HCT116 (cell line): ENCODE measurements at regions not wholly inside any gene's neighbourhood (a gene's known extent, or its start where the extent isn't known, plus 50 kb on each side); places are given as distances from the start of the nearest gene placed in this dataset.

Experiments
- ATAC-seq: fragments of 200-7000 bp; cut with Tn5 transposase; 2 replicates; pipeline ENCODE4 v1.9.1; 2020; ENCODE audit warnings: mild to moderate bottlenecking, moderate library complexity
- BruUV-seq: library from RNA; stranded (reverse); fragments of 400-500 nt; replicated peaks from 2 replicates; lab custom pipeline; 2021; lab: Mats Ljungman, UMichigan
- CTCF ChIA-PET: fragments of 300-600 bp; sonication (Branson Sonifier 250); formaldehyde crosslinking; loops from one replicate; lab custom pipeline; 2021; ENCODE audit warnings: antibody characterized with exemption; lab: Charles Lee
- POLR2A ChIA-PET: fragments of 300-600, 350-600 bp; sonication (Branson Sonifier 250); formaldehyde crosslinking; loops from one replicate; lab custom pipeline; 2021; ENCODE audit warnings: antibody characterized with exemption; lab: Charles Lee
- RAD21 ChIA-PET, 2 experiments: fragments of 300-600 bp; sonication (Branson Sonifier 250); formaldehyde crosslinking; loops; one replicate each; lab custom pipeline; 2023; ENCODE audit warnings: low total read pairs in 2 of 2; ENCODE audit not compliant: uncharacterized antibody in 2 of 2, unreplicated experiment in 2 of 2, low non-redundant PET in 1 of 2; lab: Charles Lee
- DNase-seq: peaks from one replicate; pipeline ENCODE4 v3.0.0-alpha.2; 2010; ENCODE audit warnings: low read depth, low spot score
- H2AFZ ChIP-seq: fragments of 200-600 bp; shearing (Covaris generic), sonication (generic); 2 replicates; pipeline ENCODE4 v1.6.1; 2017; ENCODE audit warnings: low read depth, mixed run types, mixed read lengths, antibody characterized with exemption, low read length; ENCODE audit not compliant: poor library complexity, severe bottlenecking
- H3K27ac ChIP-seq: 2 replicates; pipeline ENCODE4 v1.5.1; 2012; ENCODE audit warnings: low read depth, low read length
- H3K27me3 ChIP-seq: fragments of 200-600 bp; sonication (generic); 2 replicates; pipeline ENCODE4 v1.6.1; 2016; ENCODE audit warnings: mixed run types, low read length, mixed read lengths; ENCODE audit not compliant: insufficient read depth
- H3K36me3 ChIP-seq, 2 experiments: fragments of 200-500 bp in 1 of 2; fragments of 200-600 bp in 1 of 2; sonication (Bioruptor generic) in 1 of 2; sonication (generic) in 1 of 2; 2 replicates each; pipeline versions ENCODE4 v1.5.1 to v1.6.1; 2014 to 2016; ENCODE audit warnings: low read length in 2 of 2, inconsistent platforms in 1 of 2, mixed read lengths in 1 of 2, mixed run types in 1 of 2; ENCODE audit not compliant: insufficient read depth in 2 of 2, control insufficient read depth in 1 of 2
- H3K4me1 ChIP-seq, 2 experiments: fragments of 200-600 bp in 1 of 2; sonication (generic) in 1 of 2; 2 replicates each; pipeline versions ENCODE4 v1.5.1 to v1.6.1; 2012 to 2017; ENCODE audit warnings: low read length in 2 of 2, inconsistent platforms in 1 of 2, mild to moderate bottlenecking in 1 of 2, mixed read lengths in 1 of 2, mixed run types in 1 of 2, moderate library complexity in 1 of 2; ENCODE audit not compliant: insufficient read depth in 2 of 2, control insufficient read depth in 1 of 2
- H3K4me2 ChIP-seq: fragments of 200-600 bp; sonication (generic); 2 replicates; pipeline ENCODE4 v1.6.1; 2017; ENCODE audit warnings: mixed run types, low read length, mixed read lengths
- H3K4me3 ChIP-seq, 2 experiments: fragments of 200-600 bp in 1 of 2; sonication (generic) in 1 of 2; replicated peaks in 1 of 2; 2 replicates each; pipeline ENCODE4 v1.5.1; 2011 to 2016; ENCODE audit warnings: low read length in 2 of 2, control low read depth in 1 of 2, low read depth in 1 of 2, mild to moderate bottlenecking in 1 of 2, mixed read lengths in 1 of 2, mixed run types in 1 of 2
- H3K79me2 ChIP-seq: fragments of 200-600 bp; sonication (generic); 2 replicates; pipeline ENCODE4 v1.6.1; 2017; ENCODE audit warnings: mild to moderate bottlenecking, mixed run types, low read length, moderate library complexity, mixed read lengths; ENCODE audit not compliant: insufficient read depth
- H3K9ac ChIP-seq: fragments of 200-600 bp; sonication (generic); 2 replicates; pipeline ENCODE4 v1.6.1; 2016; ENCODE audit warnings: low read length, mixed read lengths
- H3K9me2 ChIP-seq: fragments of 200-600 bp; sonication (generic), shearing (Covaris generic); 2 replicates; pipeline ENCODE4 v1.6.1; 2017; ENCODE audit warnings: mixed run types, mild to moderate bottlenecking, moderate library complexity; ENCODE audit not compliant: insufficient read depth
- H3K9me3 ChIP-seq, 2 experiments: fragments of 200-500 bp in 1 of 2; fragments of 200-600 bp in 1 of 2; sonication (Bioruptor generic) in 1 of 2; sonication (generic) in 1 of 2; 2 replicates each; pipeline ENCODE4 v1.6.1; 2014 to 2017; ENCODE audit warnings: low read length in 2 of 2, mixed read lengths in 2 of 2, inconsistent platforms in 1 of 2, low read depth in 1 of 2, mild to moderate bottlenecking in 1 of 2, mixed run types in 1 of 2, moderate library complexity in 1 of 2; ENCODE audit not compliant: control insufficient read depth in 1 of 2, insufficient read depth in 1 of 2
- H4K20me1 ChIP-seq: fragments of 200-600 bp; sonication (generic), shearing (Covaris generic); 2 replicates; pipeline ENCODE4 v1.6.1; 2017; ENCODE audit warnings: mixed run types, mild to moderate bottlenecking, moderate library complexity; ENCODE audit not compliant: insufficient read depth
- ATF3 ChIP-seq: IDR thresholded peaks from 2 replicates; pipeline ENCODE4 v1.6.1; 2012
- CBX3 ChIP-seq: IDR thresholded peaks from 2 replicates; pipeline ENCODE4 v1.6.1; 2012; ENCODE audit warnings: low read depth
- ELF1 ChIP-seq: IDR thresholded peaks from 2 replicates; pipeline ENCODE4 v1.6.1; 2012; ENCODE audit warnings: low read depth, borderline replicate concordance
- EZH2 ChIP-seq: fragments of 200-600 bp; sonication (generic); IDR thresholded peaks from 2 replicates; pipeline ENCODE4 v1.6.1; 2017; ENCODE audit warnings: antibody characterized with exemption, mixed run types
- FOSL1 ChIP-seq: IDR thresholded peaks from 2 replicates; pipeline ENCODE4 v1.6.1; 2012; ENCODE audit warnings: low read depth
- POLR2A ChIP-seq: IDR thresholded peaks from 2 replicates; pipeline ENCODE4 v1.7.0; 2011; ENCODE audit warnings: borderline replicate concordance; ENCODE audit not compliant: insufficient read depth, insufficient read length; ENCODE audit errors: extremely low read depth
- RAD21 ChIP-seq: IDR thresholded peaks from 2 replicates; pipeline ENCODE4 v1.6.1; 2012; ENCODE audit warnings: low read depth, mild to moderate bottlenecking
- SP1 ChIP-seq: IDR thresholded peaks from 2 replicates; pipeline ENCODE4 v1.6.1; 2012; ENCODE audit warnings: low read depth
- SRF ChIP-seq: IDR thresholded peaks from 2 replicates; pipeline ENCODE4 v1.6.1; 2012; ENCODE audit warnings: low read depth
- TCF7L2 ChIP-seq: IDR thresholded peaks from 2 replicates; pipeline ENCODE4 v1.7.0; 2011; ENCODE audit warnings: borderline replicate concordance, inconsistent platforms; ENCODE audit not compliant: insufficient read depth, insufficient read length; ENCODE audit errors: extremely low read depth
- ZFX ChIP-seq: fragments of 450-650 bp; IDR thresholded peaks from 2 replicates; pipeline ENCODE4 v1.6.1; 2017
- intact Hi-C: fragments of 100-400 bp; cut with micrococcal nuclease; formaldehyde crosslinking; loops from 2 replicates; pipeline ENCODE4 v1.10.0; 2022
- TF ChIP-seq, protein P1 (sequence below): IDR thresholded peaks from 2 replicates; pipeline ENCODE4 v1.6.1; 2011; ENCODE audit warnings: mild to moderate bottlenecking, low read length, moderate library complexity; ENCODE audit not compliant: insufficient replicate concordance; ENCODE audit errors: extremely low read depth

DNA sequence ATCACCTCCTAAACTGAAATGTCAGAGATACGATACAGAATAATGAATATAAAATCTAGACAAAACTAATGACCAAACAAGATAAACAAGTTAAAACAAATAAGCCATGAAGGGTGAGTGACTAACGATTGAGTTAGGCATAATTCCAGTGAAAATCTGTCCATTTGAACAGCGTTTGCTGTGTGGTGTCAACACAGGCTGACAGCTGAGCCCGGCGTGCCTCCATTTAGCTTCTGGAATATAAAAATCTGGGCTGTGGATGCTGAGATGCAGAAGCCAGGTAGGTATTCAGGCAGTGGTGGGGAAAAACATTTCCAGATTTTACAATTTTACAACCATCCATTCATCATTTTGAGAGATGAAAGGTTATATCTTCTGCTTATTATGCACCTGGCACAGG is 2041.4 kb upstream of the CELF4 start:
- Histone ChIP-seq H3K79me2 (no peaks in the 10 kb centered on the region), H3K4me3 (no peak overlapping the region), H3K4me1 (no peaks in the 10 kb centered on the region), H3K27ac (no peak overlapping the region), H4K20me1 (no peaks in the 10 kb centered on the region), H3K36me3 (no peaks in the 10 kb centered on the region), H3K9me3 (no peaks in the 10 kb centered on the region), H3K9ac (no peak overlapping the region), H3K9me2 (no peaks in the 10 kb centered on the region), H3K4me2 (no peak overlapping the region), H3K27me3 (no peaks in the 10 kb centered on the region), H2AFZ (no peak overlapping the region)
- no peak for DNase-seq
- no peak for ATAC-seq
- CTCF ChIA-PET, result no interaction called here
- POLR2A ChIA-PET, result no interaction called here
- no TSS peak for BruUV-seq
- TF ChIP-seq SRF (no peak), FOSL1 (no peak), ZFX (no peak), RAD21 (no peak), EZH2 (no peak), POLR2A (no peak), SP1 (no peak), CBX3 (no peak), TCF7L2 (no peak), ATF3 (no peak)
- TF ChIP-seq, protein P1, sequence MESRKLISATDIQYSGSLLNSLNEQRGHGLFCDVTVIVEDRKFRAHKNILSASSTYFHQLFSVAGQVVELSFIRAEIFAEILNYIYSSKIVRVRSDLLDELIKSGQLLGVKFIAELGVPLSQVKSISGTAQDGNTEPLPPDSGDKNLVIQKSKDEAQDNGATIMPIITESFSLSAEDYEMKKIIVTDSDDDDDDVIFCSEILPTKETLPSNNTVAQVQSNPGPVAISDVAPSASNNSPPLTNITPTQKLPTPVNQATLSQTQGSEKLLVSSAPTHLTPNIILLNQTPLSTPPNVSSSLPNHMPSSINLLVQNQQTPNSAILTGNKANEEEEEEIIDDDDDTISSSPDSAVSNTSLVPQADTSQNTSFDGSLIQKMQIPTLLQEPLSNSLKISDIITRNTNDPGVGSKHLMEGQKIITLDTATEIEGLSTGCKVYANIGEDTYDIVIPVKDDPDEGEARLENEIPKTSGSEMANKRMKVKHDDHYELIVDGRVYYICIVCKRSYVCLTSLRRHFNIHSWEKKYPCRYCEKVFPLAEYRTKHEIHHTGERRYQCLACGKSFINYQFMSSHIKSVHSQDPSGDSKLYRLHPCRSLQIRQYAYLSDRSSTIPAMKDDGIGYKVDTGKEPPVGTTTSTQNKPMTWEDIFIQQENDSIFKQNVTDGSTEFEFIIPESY, result no peak
- RAD21 ChIA-PET, result no interaction called here
- intact Hi-C loops, result no loop called here

GRCh38 chr18:39604836-39605235 is 2039.2 kb upstream of the CELF4 start:
- POLR2A ChIA-PET, result no interaction called here
- no peak for DNase-seq
- intact Hi-C loops, result no loop called here
- TF ChIP-seq ELF1, result no peak
- CTCF ChIA-PET, result no interaction called here
- Histone ChIP-seq H3K79me2 (no peaks in the 10 kb centered on the region), H3K36me3 (no peaks in the 10 kb centered on the region), H3K27ac (no peak overlapping the region), H4K20me1 (no peaks in the 10 kb centered on the region), H3K4me3 (no peak overlapping the region), H3K4me2 (no peak overlapping the region), H3K4me1 (no peaks in the 10 kb centered on the region), H3K27me3 (no peaks in the 10 kb centered on the region), H3K9me2 (no peaks in the 10 kb centered on the region), H3K9ac (no peak overlapping the region), H2AFZ (no peak overlapping the region), H3K9me3 (no peaks in the 10 kb centered on the region)
- no TSS peak for BruUV-seq
- no peak for ATAC-seq
- RAD21 ChIA-PET, result no interaction called here
